ENCODE measurements at regions not wholly inside any gene's neighbourhood (a gene's known extent, or its start where the extent isn't known, plus 50 kb on each side); places are given as distances from the start of the nearest gene placed in this dataset.
"Not testable (repeated sequence)": the region's sequence is repeated elsewhere in the genome, so short reads cannot be mapped to it uniquely, and the experiment has no call there.

GRCh38 chr1:224030257-224030656 lies 83.7 kb upstream of the FBXO28 start:
- not testable (repeated sequence) for DNase-seq (ENCODE audit: low read depth, low spot score)

DNA sequence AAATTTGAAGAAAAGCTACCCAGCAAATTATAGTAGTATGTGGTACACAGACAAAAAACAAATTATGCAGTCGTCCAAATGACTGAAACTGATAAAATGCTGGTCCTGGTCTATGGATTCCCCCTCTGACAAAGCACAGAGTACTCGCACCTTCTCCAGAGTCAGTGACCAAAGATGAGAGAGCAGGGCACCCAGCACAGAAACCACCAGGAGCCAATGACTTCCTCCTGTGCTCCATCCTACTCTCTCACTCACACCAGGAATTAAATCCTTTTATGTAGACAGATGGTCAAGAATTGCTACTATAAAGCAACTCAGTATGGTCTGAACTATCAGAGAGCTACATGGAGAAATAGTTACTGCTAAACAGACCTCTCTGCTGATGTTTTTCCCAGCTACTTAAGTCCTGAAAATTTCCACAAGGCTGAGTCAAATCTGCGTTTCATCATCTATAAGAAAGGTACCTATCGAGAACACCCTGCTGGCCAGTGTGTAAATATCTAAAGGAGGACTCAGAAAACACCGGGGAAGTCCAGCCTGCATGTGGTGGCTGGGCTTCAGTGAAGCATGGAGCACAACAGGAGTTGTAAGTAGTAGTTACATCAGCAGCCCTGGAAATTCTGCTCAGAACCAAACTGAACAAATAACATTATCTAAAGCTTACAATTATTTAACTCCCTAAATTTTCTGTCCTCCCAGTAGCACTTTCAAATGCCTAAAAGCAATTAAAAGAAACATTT lies 84.5 kb upstream of the FBXO28 start:
- not testable (repeated sequence) for DNase-seq (ENCODE audit: low read depth, low spot score); H3K27ac ChIP-seq

More at GRCh38 chr1:224030257-224030656, 83.7 kb upstream of the FBXO28 start:
- not testable (repeated sequence) for H3K27ac ChIP-seq

DNA sequence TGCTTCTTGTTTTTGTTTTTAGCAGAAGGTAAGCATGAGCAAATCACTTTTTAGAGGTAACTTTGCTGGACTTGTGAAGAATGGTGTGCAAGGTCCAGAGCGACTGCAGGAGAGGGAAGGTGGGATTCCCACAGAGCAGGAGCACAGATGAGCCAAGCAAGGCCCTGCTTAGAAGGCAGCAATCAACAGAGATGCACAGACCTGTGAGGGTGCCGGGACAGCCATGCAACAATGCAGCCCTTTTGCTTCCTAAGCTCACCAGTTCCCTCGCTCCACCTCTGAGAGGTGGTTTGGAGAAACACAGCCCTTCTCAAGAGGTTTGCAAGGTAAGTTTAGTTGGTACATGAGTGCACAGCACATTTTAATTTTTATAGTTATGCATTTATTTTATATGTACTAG lies 85.1 kb upstream of the FBXO28 start:
- not testable (repeated sequence) for H3K27ac ChIP-seq; DNase-seq (ENCODE audit: low read depth, low spot score)

- not testable (repeated sequence) for DNase-seq (ENCODE audit: low read depth, low spot score); H3K27ac ChIP-seq
These were observed 90.8 kb upstream of the FBXO28 start for GRCh38 chr1:224023122-224023521.

GRCh38 chr1:224022249-224022970 lies 91.5 kb upstream of the FBXO28 start:
- not testable (repeated sequence) for DNase-seq (ENCODE audit: low read depth, low spot score); H3K27ac ChIP-seq

- H3K27ac ChIP-seq; DNase-seq (ENCODE audit: low read depth, low spot score): not testable (repeated sequence)
These were observed 94.0 kb upstream of the FBXO28 start for GRCh38 chr1:224019866-224020265.

DNA sequence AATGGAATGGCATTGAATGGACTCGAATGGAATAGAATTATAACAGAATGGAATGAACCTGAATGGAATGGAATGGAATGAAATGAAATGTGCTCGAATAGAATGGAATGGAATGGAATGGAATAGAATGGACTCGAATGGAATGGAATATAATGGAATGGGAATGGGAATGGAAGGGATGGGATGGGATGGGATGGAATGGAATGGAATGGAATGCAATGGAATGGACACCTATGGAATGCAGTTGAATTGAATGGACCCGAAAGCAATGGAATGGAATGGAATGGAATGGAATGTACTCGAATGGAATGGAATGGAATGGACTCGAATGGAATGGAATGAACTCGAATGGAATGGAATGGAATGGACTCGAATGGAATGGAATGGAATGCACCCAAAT lies 98.1 kb upstream of the FBXO28 start:
- DNase-seq (ENCODE audit: low read depth, low spot score); H3K27ac ChIP-seq: not testable (repeated sequence)

GRCh38 chr1:224014330-224014649 lies 99.6 kb upstream of the FBXO28 start:
- DNase-seq (ENCODE audit: low read depth, low spot score), result no peak
- H3K27ac ChIP-seq, result no peak overlapping the region

GRCh38 chr1:224013626-224014329 lies 100.1 kb upstream of the FBXO28 start:
- DNase-seq (ENCODE audit: low read depth, low spot score); H3K27ac ChIP-seq: not testable (repeated sequence)

DNA sequence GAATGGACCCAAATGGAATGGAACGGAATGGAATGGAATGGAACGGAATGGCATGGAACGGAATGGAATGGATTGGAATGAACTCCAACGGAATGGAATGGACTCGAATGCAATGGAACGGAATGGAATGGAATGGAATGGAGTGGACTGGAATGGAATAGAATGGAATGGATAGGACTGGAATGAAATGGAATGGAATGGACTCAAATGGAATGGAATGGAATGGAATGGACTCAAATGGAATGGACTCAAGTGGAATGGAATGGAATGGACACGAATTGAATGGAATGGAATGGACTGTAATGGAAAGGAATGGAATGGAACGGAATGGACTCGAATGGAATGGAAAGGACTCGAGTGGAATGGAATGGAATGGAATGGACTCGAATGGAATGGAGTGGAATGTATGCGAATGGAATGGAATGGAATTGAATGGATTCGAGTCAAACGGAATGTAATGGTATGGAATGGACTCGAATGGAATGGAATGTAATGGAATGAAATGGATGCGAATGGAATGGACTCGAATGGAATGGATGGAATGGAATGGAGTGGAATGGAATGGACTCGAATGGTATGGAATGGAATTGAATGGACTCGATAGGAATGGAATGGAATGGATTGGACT lies 101.0 kb upstream of the FBXO28 start:
- H3K27ac ChIP-seq; DNase-seq (ENCODE audit: low read depth, low spot score): not testable (repeated sequence)

GRCh38 chr1:224012162-224012561 lies 101.7 kb upstream of the FBXO28 start:
- DNase-seq (ENCODE audit: low read depth, low spot score); H3K27ac ChIP-seq: not testable (repeated sequence)

DNA sequence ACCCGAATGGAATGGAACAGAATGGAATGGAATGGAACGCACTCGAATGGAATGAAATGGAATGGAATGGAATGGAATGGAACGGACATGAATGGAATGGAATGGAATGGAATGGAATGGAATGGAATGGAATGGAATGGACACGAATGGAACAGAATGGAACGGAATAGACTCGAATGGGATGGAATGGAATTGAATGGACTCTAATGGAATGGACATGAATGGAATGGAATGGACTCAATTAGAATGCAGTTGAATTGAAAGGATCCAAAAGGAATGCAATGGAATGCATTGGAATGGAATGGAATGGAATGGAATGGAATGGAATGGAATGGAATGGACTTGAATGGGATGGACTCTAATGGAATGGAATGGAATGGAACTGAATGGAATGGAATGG lies 102.2 kb upstream of the FBXO28 start:
- DNase-seq (ENCODE audit: low read depth, low spot score); H3K27ac ChIP-seq: not testable (repeated sequence)

DNA sequence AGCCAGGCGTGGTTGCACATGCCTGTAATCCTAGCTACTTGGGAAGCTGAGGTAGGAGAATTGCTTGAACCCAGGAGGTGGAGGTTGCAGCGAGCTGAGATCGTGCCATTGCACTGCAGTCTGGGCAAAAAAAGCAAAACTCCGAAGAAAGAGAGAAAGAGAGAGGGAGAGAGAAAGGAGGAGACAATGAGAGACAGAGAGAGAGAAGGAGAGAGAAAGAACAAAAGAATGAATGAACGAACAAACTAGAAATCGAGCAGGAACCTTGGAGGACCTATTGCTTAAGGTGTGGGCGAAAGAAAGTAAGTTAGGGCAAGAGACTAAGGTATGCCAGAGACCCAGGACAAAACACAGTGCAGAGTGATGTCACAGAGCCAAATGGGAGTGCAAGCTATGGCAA lies 102.8 kb upstream of the FBXO28 start:
- not testable (repeated sequence) for H3K27ac ChIP-seq; DNase-seq (ENCODE audit: low read depth, low spot score)

- not testable (repeated sequence) for DNase-seq (ENCODE audit: low read depth, low spot score); H3K27ac ChIP-seq
These were observed 107.9 kb upstream of the FBXO28 start for GRCh38 chr1:224005973-224006372.

- DNase-seq (ENCODE audit: low read depth, low spot score); H3K27ac ChIP-seq: not testable (repeated sequence)
These were observed 109.2 kb upstream of the FBXO28 start for GRCh38 chr1:224004552-224005315.

GRCh38 chr1:224003896-224004295 lies 110.0 kb upstream of the FBXO28 start:
- not testable (repeated sequence) for H3K27ac ChIP-seq; DNase-seq (ENCODE audit: low read depth, low spot score)

GRCh38 chr1:224001757-224002156 lies 112.2 kb upstream of the FBXO28 start:
- not testable (repeated sequence) for H3K27ac ChIP-seq; DNase-seq (ENCODE audit: low read depth, low spot score)

- not testable (repeated sequence) for DNase-seq (ENCODE audit: low read depth, low spot score); H3K27ac ChIP-seq
These were observed 114.2 kb upstream of the FBXO28 start for GRCh38 chr1:223999761-224000160.

GRCh38 chr1:223998676-223999455 lies 115.0 kb upstream of the FBXO28 start:
- H3K27ac ChIP-seq; DNase-seq (ENCODE audit: low read depth, low spot score): not testable (repeated sequence)

All from epithelial cell of prostate (primary cell).